ENCODE measurements at regions not wholly inside any gene's neighbourhood (a gene's known extent, or its start where the extent isn't known, plus 50 kb on each side); places are given as distances from the start of the nearest gene placed in this dataset.

GRCh38 chr7:55629051-55629677 lies 56.9 kb upstream of the VOPP1 start:
- no peak for DNase-seq (ENCODE audit: low spot score)

- DNase-seq (ENCODE audit: low spot score) = no peak
These were observed 52.5 kb upstream of the VOPP1 start for GRCh38 chr7:55624813-55625212.

GRCh38 chr7:55623617-55624016 lies 51.3 kb upstream of the VOPP1 start:
- DNase-seq (ENCODE audit: low spot score) = no peak

GRCh38 chr7:55622241-55622640 lies 49.9 kb upstream of the VOPP1 start:
- DNase-seq (ENCODE audit: low spot score) = no peak
